Lung (tissue), 11 donors: ENCODE measurements at regions not wholly inside any gene's neighbourhood (a gene's known extent, or its start where the extent isn't known, plus 50 kb on each side); places are given as distances from the start of the nearest gene placed in this dataset.

Source experiments
- ATAC-seq: fragments of 200-7000 bp; cut with Tn5 transposase; one replicate; pipeline ENCODE4 v1.9.1; 2020; ENCODE audit warnings: moderate number of reproducible peaks; ENCODE audit not compliant: insufficient read depth, low FRiP score
- DNase-seq, 3 donors: peaks; one replicate each; pipeline ENCODE4 v3.0.0-alpha.2; 2013 to 2017
- H3K27ac ChIP-seq, 2 donors: one replicate each; pipeline ENCODE4 v1.5.1; 2013; ENCODE audit warnings: mild to moderate bottlenecking in 2 of 2, moderate library complexity in 2 of 2, control low read depth in 1 of 2, inconsistent platforms in 1 of 2, low read depth in 1 of 2, low read length in 1 of 2
- H3K27me3 ChIP-seq, 3 donors: one replicate each; pipeline ENCODE4 v1.5.1; 2013; ENCODE audit warnings: low read length in 2 of 3; ENCODE audit not compliant: control insufficient read depth in 3 of 3, insufficient read depth in 3 of 3
- H3K36me3 ChIP-seq, 4 donors: one replicate each; pipeline ENCODE4 v1.5.1; 2013; ENCODE audit warnings: low read length in 4 of 4, mild to moderate bottlenecking in 1 of 4, moderate library complexity in 1 of 4; ENCODE audit not compliant: control insufficient read depth in 4 of 4, insufficient read depth in 4 of 4
- H3K4me1 ChIP-seq, 5 donors: one replicate each; pipeline ENCODE4 v1.5.1; 2013; ENCODE audit warnings: low read length in 5 of 5, mild to moderate bottlenecking in 2 of 5, moderate library complexity in 1 of 5; ENCODE audit not compliant: control insufficient read depth in 5 of 5, insufficient read depth in 5 of 5
- H3K4me3 ChIP-seq: one replicate; pipeline ENCODE4 v1.5.1; 2013; ENCODE audit warnings: mild to moderate bottlenecking, control low read depth, moderate library complexity
- H3K9ac ChIP-seq, 2 donors: one replicate each; pipeline ENCODE4 v1.5.1; 2013; ENCODE audit warnings: low read length in 2 of 2, control low read depth in 1 of 2; ENCODE audit not compliant: insufficient read depth in 1 of 2
- H3K9me3 ChIP-seq, 4 donors: one replicate each; pipeline ENCODE4 v1.5.1; 2013; ENCODE audit warnings: low read length in 3 of 4, mild to moderate bottlenecking in 1 of 4, moderate library complexity in 1 of 4; ENCODE audit not compliant: control insufficient read depth in 4 of 4, insufficient read depth in 3 of 4
- WGBS, 2 donors: extraction: QIAGEN DNeasy Blood & Tissue Kit; methylation state at CpG; one replicate each; pipeline ENCODE4 v1.1.7; 2013; 5-methylcytosine and 5-hydroxymethylcytosine counted together
- TF ChIP-seq, protein P1 (sequence below): IDR thresholded peaks from 2 replicates; pipeline ENCODE4 v1.5.1; 2012; ENCODE audit warnings: mild to moderate bottlenecking; ENCODE audit errors: control extremely low read depth, extremely low read depth
- donor health status: control.
- donor health status: control.
- donor health status: Bipolar disorder and iron deficiency.
- donor health status: healthy.
- donor health status: DM: yes; HTN: yes; CAD: no.

DNA sequence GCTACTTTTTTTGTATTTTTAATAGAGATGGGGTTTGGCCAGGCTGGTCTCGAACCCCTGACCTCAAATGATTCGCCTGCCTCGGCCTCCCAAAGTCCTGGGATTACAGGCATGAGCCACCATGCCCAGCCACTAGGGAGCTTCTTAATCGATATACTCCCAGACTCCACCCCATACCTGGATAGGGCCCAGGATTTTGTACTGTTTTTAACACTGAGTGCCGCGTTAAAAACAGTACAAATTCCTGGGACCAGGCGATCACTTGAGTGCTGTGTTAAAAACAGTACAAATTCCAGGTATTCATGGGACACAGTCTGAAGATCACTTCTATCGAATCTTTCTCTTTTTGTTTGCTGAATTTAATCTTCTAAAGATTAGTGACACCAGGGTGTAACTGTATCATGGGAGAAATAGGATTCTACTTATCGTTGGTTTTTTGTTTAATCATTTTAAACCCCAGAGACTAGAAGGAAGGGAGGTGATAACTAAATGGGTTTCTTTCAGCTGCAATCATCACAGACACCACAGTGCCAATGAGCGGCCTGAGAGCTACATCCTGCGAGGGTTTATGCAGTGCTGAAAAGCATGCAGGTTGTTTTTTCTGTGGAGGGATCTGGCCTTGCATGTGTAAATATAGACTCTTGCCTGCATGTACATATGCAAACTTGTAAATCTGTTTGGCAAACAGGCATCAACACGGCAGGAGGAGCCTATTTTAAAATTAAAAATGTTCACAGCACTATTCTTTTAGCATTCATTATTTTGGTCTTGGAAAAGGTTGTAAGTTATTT is 303.8 kb upstream of the WWC1 start:
- H3K4me3 ChIP-seq: no peak overlapping the region
- peaks cover 0 to 6% (median under 1%) of the 10 kb centered on the region in 5 donors for H3K4me1 ChIP-seq
- DNase-seq: no peak
- no peak overlapping the region for H3K27ac ChIP-seq
- H3K27me3 ChIP-seq: peaks cover 0 to 15% (median 0%) of the 10 kb centered on the region in 3 donors
- no peak for ATAC-seq
- 69 to 75% methylated on average over 12 of the region's 12 CpGs for WGBS, 2 donors
- no peaks in the 10 kb centered on the region for H3K36me3 ChIP-seq
- H3K9me3 ChIP-seq: peaks cover 0 to 1% (median 0%) of the 10 kb centered on the region in 4 donors
- TF ChIP-seq, protein P1, sequence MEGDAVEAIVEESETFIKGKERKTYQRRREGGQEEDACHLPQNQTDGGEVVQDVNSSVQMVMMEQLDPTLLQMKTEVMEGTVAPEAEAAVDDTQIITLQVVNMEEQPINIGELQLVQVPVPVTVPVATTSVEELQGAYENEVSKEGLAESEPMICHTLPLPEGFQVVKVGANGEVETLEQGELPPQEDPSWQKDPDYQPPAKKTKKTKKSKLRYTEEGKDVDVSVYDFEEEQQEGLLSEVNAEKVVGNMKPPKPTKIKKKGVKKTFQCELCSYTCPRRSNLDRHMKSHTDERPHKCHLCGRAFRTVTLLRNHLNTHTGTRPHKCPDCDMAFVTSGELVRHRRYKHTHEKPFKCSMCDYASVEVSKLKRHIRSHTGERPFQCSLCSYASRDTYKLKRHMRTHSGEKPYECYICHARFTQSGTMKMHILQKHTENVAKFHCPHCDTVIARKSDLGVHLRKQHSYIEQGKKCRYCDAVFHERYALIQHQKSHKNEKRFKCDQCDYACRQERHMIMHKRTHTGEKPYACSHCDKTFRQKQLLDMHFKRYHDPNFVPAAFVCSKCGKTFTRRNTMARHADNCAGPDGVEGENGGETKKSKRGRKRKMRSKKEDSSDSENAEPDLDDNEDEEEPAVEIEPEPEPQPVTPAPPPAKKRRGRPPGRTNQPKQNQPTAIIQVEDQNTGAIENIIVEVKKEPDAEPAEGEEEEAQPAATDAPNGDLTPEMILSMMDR: no peak
- no peak overlapping the region for H3K9ac ChIP-seq

DNA sequence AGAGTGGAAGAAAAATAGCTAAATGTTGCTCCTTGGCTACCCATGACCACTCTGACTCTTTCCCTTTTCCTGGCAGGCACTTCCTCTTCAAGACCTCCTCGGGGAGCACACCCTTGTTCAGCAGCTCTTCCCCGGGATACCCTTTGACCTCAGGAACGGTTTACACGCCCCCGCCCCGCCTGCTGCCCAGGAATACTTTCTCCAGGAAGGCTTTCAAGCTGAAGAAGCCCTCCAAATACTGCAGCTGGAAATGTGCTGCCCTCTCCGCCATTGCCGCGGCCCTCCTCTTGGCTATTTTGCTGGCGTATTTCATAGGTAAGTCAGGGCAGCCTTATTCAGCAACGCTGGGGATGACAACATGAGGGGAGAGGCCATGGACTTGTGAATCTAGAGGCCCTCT is 298.6 kb upstream of the WWC1 start:
- no peaks in the 10 kb centered on the region for H3K36me3 ChIP-seq
- DNase-seq (no peak), ATAC-seq (no peak)
- no peaks in the 10 kb centered on the region for H3K4me1 ChIP-seq
- H3K27me3 ChIP-seq: no peaks in the 10 kb centered on the region
- H3K9ac ChIP-seq: no peak overlapping the region
- H3K4me3 ChIP-seq: no peak overlapping the region
- peak overlapping the region in 1 of 2 donors; percentile 53 for H3K27ac ChIP-seq
- WGBS, 2 donors: 78 to 88% methylated on average over 11 of the region's 11 CpGs
- H3K9me3 ChIP-seq: peaks cover 0 to 1% (median 0%) of the 10 kb centered on the region in 4 donors
- TF ChIP-seq, protein P1: no peak

DNA sequence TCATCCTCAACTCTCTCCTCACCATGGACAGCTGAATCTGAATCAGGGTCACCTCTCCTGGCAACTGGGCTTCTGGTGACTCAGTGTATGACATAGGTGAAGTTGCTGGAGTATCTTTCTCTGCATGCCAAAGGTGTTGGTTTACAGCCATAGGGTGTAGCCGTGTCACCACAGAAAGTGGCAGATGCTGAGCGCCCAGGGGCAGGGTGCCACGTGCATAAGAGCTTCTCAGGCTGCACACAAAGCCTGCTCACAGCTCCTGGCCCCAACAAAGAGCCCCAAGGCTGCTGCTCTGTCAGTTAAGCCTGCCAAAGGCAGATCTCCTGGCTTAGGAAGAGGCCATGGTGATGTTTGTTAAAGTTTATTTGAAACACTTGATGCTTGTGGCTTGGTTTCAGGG is 297.7 kb upstream of the WWC1 start:
- no peaks in the 10 kb centered on the region for H3K27me3 ChIP-seq
- TF ChIP-seq, protein P1: no peak
- DNase-seq (no peak), ATAC-seq (no peak)
- peak overlapping the region in 1 of 2 donors; percentile 53 for H3K27ac ChIP-seq
- no peak overlapping the region for H3K9ac ChIP-seq
- no peak overlapping the region for H3K4me3 ChIP-seq
- H3K4me1 ChIP-seq: peaks cover 0 to under 1% (median 0%) of the 10 kb centered on the region in 5 donors
- no peaks in the 10 kb centered on the region for H3K9me3 ChIP-seq
- WGBS, 2 donors: 76 to 77% methylated on average over 3 of the region's 3 CpGs
- H3K36me3 ChIP-seq: no peaks in the 10 kb centered on the region
